ENCODE measurements at regions not wholly inside any gene's neighbourhood (a gene's known extent, or its start where the extent isn't known, plus 50 kb on each side); places are given as distances from the start of the nearest gene placed in this dataset.

- Histone ChIP-seq H3K27me3 (ENCODE audit: low read depth) (no peaks in the 10 kb centered on the region), H3K4me1 (no peaks in the 10 kb centered on the region), H3K36me3 (no peaks in the 10 kb centered on the region), H3K27ac (replicated peaks) (no peak overlapping the region), H3K9me3 (replicated peaks) (no peaks in the 10 kb centered on the region), H3K4me3 (no peak overlapping the region)
- intact Hi-C loops (cut with micrococcal nuclease): no loop called here
- no peak for DNase-seq
- TF ChIP-seq, protein P1, sequence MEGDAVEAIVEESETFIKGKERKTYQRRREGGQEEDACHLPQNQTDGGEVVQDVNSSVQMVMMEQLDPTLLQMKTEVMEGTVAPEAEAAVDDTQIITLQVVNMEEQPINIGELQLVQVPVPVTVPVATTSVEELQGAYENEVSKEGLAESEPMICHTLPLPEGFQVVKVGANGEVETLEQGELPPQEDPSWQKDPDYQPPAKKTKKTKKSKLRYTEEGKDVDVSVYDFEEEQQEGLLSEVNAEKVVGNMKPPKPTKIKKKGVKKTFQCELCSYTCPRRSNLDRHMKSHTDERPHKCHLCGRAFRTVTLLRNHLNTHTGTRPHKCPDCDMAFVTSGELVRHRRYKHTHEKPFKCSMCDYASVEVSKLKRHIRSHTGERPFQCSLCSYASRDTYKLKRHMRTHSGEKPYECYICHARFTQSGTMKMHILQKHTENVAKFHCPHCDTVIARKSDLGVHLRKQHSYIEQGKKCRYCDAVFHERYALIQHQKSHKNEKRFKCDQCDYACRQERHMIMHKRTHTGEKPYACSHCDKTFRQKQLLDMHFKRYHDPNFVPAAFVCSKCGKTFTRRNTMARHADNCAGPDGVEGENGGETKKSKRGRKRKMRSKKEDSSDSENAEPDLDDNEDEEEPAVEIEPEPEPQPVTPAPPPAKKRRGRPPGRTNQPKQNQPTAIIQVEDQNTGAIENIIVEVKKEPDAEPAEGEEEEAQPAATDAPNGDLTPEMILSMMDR (IDR thresholded peaks at IDR 0.05; ENCODE audit: borderline replicate concordance): no peak
Measured at GRCh38 chr3:66593978-66594377, 93.2 kb upstream of the LRIG1 start.

- no peak overlapping the region for H3K27ac ChIP-seq (replicated peaks)
- no peak overlapping the region for H3K4me3 ChIP-seq
- H3K36me3 ChIP-seq: no peaks in the 10 kb centered on the region
- TF ChIP-seq, protein P1 (IDR thresholded peaks at IDR 0.05; ENCODE audit: borderline replicate concordance): no peak
- no peaks in the 10 kb centered on the region for H3K4me1 ChIP-seq
- DNase-seq: no peak
- intact Hi-C loops (cut with micrococcal nuclease): no loop called here
- no peaks in the 10 kb centered on the region for H3K27me3 ChIP-seq (ENCODE audit: low read depth)
- no peaks in the 10 kb centered on the region for H3K9me3 ChIP-seq (replicated peaks)
Measured at GRCh38 chr3:66597308-66597863, 96.6 kb upstream of the LRIG1 start.

GRCh38 chr3:66598168-66598567 is 97.3 kb upstream of the LRIG1 start:
- Histone ChIP-seq H3K9me3 (replicated peaks) (no peaks in the 10 kb centered on the region), H3K4me3 (no peak overlapping the region), H3K27ac (replicated peaks) (no peak overlapping the region), H3K36me3 (no peaks in the 10 kb centered on the region), H3K4me1 (no peaks in the 10 kb centered on the region), H3K27me3 (ENCODE audit: low read depth) (no peaks in the 10 kb centered on the region)
- intact Hi-C loops (cut with micrococcal nuclease): no loop called here
- DNase-seq: no peak
- TF ChIP-seq, protein P1 (IDR thresholded peaks at IDR 0.05; ENCODE audit: borderline replicate concordance): no peak

GRCh38 chr3:66602237-66602636 is 101.4 kb upstream of the LRIG1 start:
- no peaks in the 10 kb centered on the region for H3K36me3 ChIP-seq
- no peak for DNase-seq
- H3K9me3 ChIP-seq (replicated peaks): no peaks in the 10 kb centered on the region
- intact Hi-C loops (cut with micrococcal nuclease): no loop called here
- H3K4me3 ChIP-seq: no peak overlapping the region
- TF ChIP-seq, protein P1 (IDR thresholded peaks at IDR 0.05; ENCODE audit: borderline replicate concordance): no peak
- H3K4me1 ChIP-seq: no peaks in the 10 kb centered on the region
- no peak overlapping the region for H3K27ac ChIP-seq (replicated peaks)
- no peaks in the 10 kb centered on the region for H3K27me3 ChIP-seq (ENCODE audit: low read depth)

- H3K27me3 ChIP-seq (ENCODE audit: low read depth): no peaks in the 10 kb centered on the region
- intact Hi-C loops (cut with micrococcal nuclease): no loop called here
- H3K27ac ChIP-seq (replicated peaks): no peak overlapping the region
- TF ChIP-seq, protein P1 (IDR thresholded peaks at IDR 0.05; ENCODE audit: borderline replicate concordance): no peak
- H3K9me3 ChIP-seq (replicated peaks): no peaks in the 10 kb centered on the region
- H3K36me3 ChIP-seq: no peaks in the 10 kb centered on the region
- H3K4me1 ChIP-seq: no peaks in the 10 kb centered on the region
- H3K4me3 ChIP-seq: no peak overlapping the region
- DNase-seq: no peak
Measured at GRCh38 chr3:66602691-66603090, 101.9 kb upstream of the LRIG1 start.

Measured in left ventricle myocardium inferior (tissue), 1 donor.